GM19328 (cell line): ENCODE measurements at regions not wholly inside any gene's neighbourhood (a gene's known extent, or its start where the extent isn't known, plus 50 kb on each side); places are given as distances from the start of the nearest gene placed in this dataset.
"Not testable (repeated sequence)": the region's sequence is repeated elsewhere in the genome, so short reads cannot be mapped to it uniquely, and the experiment has no call there.

ENCODE experiments used
- ATAC-seq: cut with Tn5 transposase; IDR thresholded peaks from one replicate; pipeline ENCODE4 v1.9.1; 2021; ENCODE audit warnings: mild to moderate bottlenecking, moderate library complexity; ENCODE audit not compliant: unreplicated experiment

- no peak for ATAC-seq
Measured at GRCh38 chr9:13942695-13943094, 371.2 kb downstream of the NFIB start.

- ATAC-seq = no peak
Measured at GRCh38 chr9:13942201-13942600, 371.7 kb downstream of the NFIB start.

GRCh38 chr9:13941714-13942113 is 372.2 kb downstream of the NFIB start:
- no peak for ATAC-seq

GRCh38 chr9:13939701-13940490 is 374.0 kb downstream of the NFIB start:
- no peak for ATAC-seq

GRCh38 chr9:13939134-13939533 is 374.8 kb downstream of the NFIB start:
- ATAC-seq = no peak

GRCh38 chr9:13934416-13934815 is 379.5 kb downstream of the NFIB start:
- ATAC-seq = no peak

- no peak for ATAC-seq
Measured at GRCh38 chr9:13933268-13933656, 380.7 kb downstream of the NFIB start.

GRCh38 chr9:13932528-13933267 is 381.2 kb downstream of the NFIB start:
- no peak for ATAC-seq

- ATAC-seq = no peak
Measured at GRCh38 chr9:13929013-13929412, 384.9 kb downstream of the NFIB start.

GRCh38 chr9:13923381-13923780 is 390.6 kb downstream of the NFIB start:
- no peak for ATAC-seq

- ATAC-seq = no peak
Measured at GRCh38 chr9:13920557-13920956, 393.4 kb downstream of the NFIB start.

- ATAC-seq = no peak
Measured at GRCh38 chr9:13919401-13919800, 394.5 kb downstream of the NFIB start.

GRCh38 chr9:13917534-13917933 is 396.4 kb downstream of the NFIB start:
- no peak for ATAC-seq

- no peak for ATAC-seq
Measured at GRCh38 chr9:13915591-13916301, 398.2 kb downstream of the NFIB start.

- no peak for ATAC-seq
Measured at GRCh38 chr9:13915131-13915530, 398.8 kb downstream of the NFIB start.

- ATAC-seq = no peak
Measured at GRCh38 chr9:13911473-13911872, 402.5 kb downstream of the NFIB start.

- not testable (repeated sequence) for ATAC-seq
Measured at GRCh38 chr9:13907842-13908241, 406.1 kb downstream of the NFIB start.

- ATAC-seq = no peak
Measured at GRCh38 chr9:13904746-13905145, 409.2 kb downstream of the NFIB start.

GRCh38 chr9:13904311-13904710 is 409.6 kb downstream of the NFIB start:
- no peak for ATAC-seq

GRCh38 chr9:13902286-13903066 is 411.5 kb downstream of the NFIB start:
- ATAC-seq = no peak

GRCh38 chr9:13901176-13901575 is 412.8 kb downstream of the NFIB start:
- ATAC-seq = no peak
